GM12892 (cell line): ENCODE measurements at regions not wholly inside any gene's neighbourhood (a gene's known extent, or its start where the extent isn't known, plus 50 kb on each side); places are given as distances from the start of the nearest gene placed in this dataset.

Source experiments
- DNase-seq: peaks from one replicate; pipeline ENCODE4 v3.0.0; 2011; ENCODE audit not compliant: insufficient read length
- FAIRE-seq: peaks from 2 replicates; lab custom pipeline; 2011; peaks lifted over from hg19 to GRCh38; lab: Jason Lieb, UNC
- POLR2A ChIP-seq: IDR thresholded peaks from 2 replicates; pipeline ENCODE4 v1.6.1; 2011; ENCODE audit warnings: low read depth, low read length, control low read depth
- POLR2AphosphoS5 ChIP-seq: IDR thresholded peaks from 2 replicates; pipeline ENCODE4 v1.6.1; 2011; ENCODE audit warnings: low read depth, low read length, control low read depth
- TAF1 ChIP-seq: IDR thresholded peaks from 2 replicates; pipeline ENCODE4 v1.6.1; 2011; ENCODE audit warnings: low read depth, mild to moderate bottlenecking, control low read depth, low read length, borderline replicate concordance

- DNase-seq (no peak), FAIRE-seq (no peak)
- no peak for TF ChIP-seq POLR2AphosphoS5
- TF ChIP-seq POLR2A: no peak
- TF ChIP-seq TAF1: no peak
Measured at GRCh38 chr3:163779396-163780344, 1298.6 kb downstream of the SI start.

DNA sequence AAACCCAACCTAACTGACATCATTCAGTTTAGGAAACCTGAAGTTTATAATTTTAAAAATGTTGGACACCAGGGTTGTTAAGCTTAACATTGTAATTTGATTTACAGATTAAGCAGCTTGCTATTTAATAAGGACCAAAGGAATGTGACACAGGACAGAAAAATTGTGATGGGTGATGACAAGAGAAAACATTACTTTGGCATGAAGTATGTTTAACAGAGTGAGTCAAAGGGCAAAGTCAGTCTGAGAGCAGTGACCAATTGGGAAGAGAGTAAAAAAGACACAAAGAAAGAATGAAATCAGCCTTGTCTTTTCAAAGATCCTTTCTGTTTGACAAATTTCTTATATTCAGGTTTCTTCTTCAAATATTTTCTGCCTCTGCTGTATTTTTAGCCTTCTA is 1301.6 kb downstream of the SI start:
- no peak for DNase-seq
- TF ChIP-seq POLR2A (no peak), POLR2AphosphoS5 (no peak), TAF1 (no peak)
- FAIRE-seq: no peak

- FAIRE-seq (no peak), DNase-seq (no peak)
- no peak for TF ChIP-seq POLR2A
- no peak for TF ChIP-seq TAF1
- TF ChIP-seq POLR2AphosphoS5: no peak
Measured at GRCh38 chr3:163773136-163773535, 1305.2 kb downstream of the SI start.

GRCh38 chr3:163768048-163768447 is 1310.2 kb downstream of the SI start:
- no peak for TF ChIP-seq POLR2A
- no peak for TF ChIP-seq POLR2AphosphoS5
- no peak for TF ChIP-seq TAF1
- no peak for FAIRE-seq
- DNase-seq: no peak

DNA sequence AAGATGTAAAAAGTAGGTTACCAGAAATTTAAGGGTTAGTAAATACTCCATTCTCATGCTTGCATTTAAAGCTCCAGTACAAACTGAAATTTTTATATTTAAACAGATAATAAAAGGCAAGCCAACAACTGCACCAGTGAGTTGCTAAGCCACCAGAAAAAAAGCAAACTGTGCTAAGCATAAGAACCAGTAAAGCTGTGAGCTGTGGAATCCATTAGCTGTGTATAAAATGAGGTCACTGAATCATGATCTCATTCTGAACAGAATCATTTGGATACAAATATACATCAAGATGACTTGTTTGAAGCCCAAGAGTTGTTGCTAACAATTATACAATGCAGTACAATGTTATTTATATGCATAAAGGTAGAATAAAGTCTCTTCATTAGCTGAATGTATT is 1312.2 kb downstream of the SI start:
- DNase-seq (no peak), FAIRE-seq (no peak)
- TF ChIP-seq TAF1: no peak
- no peak for TF ChIP-seq POLR2A
- no peak for TF ChIP-seq POLR2AphosphoS5

DNA sequence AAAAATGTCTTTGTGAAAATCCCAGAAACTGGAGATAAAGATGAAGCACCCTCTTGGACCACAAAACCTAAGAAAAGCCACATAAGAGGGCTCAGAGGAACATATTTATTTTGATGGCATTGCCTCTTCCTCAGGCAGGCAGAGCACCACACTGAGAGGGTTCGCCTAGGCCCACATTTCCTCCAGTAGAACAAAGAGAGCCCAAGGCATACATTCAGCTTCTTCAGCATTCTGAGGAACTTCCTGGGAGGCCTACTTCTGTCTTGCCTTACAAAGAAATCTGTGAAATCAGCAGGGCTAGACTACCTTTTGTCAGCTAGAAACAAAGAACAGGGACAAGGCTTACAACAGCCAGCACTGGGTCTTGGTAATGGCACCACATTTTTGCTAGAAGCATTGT is 1325.3 kb downstream of the SI start:
- no peak for TF ChIP-seq TAF1
- TF ChIP-seq POLR2AphosphoS5: no peak
- no peak for TF ChIP-seq POLR2A
- no peak for FAIRE-seq
- no peak for DNase-seq

DNA sequence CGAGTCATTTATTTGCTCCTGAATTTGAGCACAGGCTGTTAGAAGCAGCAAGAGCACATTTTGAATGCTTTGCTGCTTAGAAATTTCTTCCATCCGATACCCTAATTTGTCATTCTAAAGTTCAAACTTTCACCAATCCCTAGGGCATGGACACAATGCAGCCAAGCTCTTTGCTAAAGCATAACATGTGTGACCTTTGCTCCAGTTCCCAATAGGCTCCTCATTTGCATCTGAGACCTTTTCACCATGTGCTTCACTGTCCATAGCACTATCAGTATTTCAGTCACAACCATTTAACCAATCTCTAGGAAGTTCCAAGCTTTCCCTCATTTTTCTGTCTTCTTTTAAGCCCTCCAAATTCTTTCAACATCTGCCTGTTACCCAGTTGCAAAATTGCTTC is 1333.1 kb downstream of the SI start:
- FAIRE-seq (no peak), DNase-seq (no peak)
- TF ChIP-seq POLR2AphosphoS5 (no peak), TAF1 (no peak)

- no peak for FAIRE-seq
- no peak for DNase-seq
- TF ChIP-seq POLR2A (no peak), POLR2AphosphoS5 (no peak), TAF1 (no peak)
Measured at GRCh38 chr3:163735394-163735793, 1342.9 kb downstream of the SI start.

DNA sequence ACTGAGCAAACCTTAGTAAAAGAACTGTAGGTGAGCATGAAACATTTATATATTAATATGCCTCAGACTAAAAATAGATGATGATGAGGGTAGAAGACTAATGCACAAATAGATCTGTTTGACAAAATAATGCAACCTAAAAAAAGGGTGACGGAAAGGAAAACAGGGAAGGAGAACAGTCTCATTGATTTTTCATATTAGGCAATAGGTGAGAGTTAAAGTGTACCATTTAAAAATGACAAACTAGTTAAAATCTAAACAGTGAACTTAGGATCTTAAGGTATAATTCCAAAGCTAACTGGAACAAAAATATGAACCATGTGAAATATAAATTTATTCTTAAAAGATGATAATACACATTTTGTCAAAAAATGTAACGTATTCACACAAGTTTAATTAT is 1347.6 kb downstream of the SI start:
- TF ChIP-seq TAF1: no peak
- no peak for TF ChIP-seq POLR2A
- no peak for TF ChIP-seq POLR2AphosphoS5
- FAIRE-seq (no peak), DNase-seq (no peak)

DNA sequence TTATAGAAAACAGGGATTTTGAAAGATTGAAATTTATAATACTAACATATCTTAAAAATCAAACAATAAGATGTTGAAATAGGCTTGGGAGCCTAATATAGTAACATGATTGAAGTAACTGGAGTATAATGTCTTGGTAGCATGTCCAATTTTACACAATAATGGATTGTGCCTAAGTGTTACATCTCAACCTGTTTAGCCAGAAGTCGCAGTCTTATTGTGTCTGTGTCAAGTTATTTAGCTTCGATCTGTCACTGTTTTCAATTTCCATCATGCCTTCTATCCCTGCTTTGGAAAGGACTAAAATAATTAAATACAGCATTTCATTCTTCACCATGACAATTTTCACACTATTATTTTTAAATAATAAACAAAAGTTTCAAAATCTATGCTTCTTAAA is 1352.2 kb downstream of the SI start:
- DNase-seq (no peak), FAIRE-seq (no peak)
- no peak for TF ChIP-seq POLR2A
- no peak for TF ChIP-seq TAF1
- no peak for TF ChIP-seq POLR2AphosphoS5

GRCh38 chr3:163722405-163722804 is 1355.9 kb downstream of the SI start:
- DNase-seq (no peak), FAIRE-seq (no peak)
- TF ChIP-seq POLR2A (no peak), TAF1 (no peak), POLR2AphosphoS5 (no peak)

- no peak for TF ChIP-seq TAF1
- TF ChIP-seq POLR2A: no peak
- no peak for TF ChIP-seq POLR2AphosphoS5
- FAIRE-seq (no peak), DNase-seq (no peak)
Measured at GRCh38 chr3:163721596-163721995, 1356.7 kb downstream of the SI start.
